ENCODE measurements at regions not wholly inside any gene's neighbourhood (a gene's known extent, or its start where the extent isn't known, plus 50 kb on each side); places are given as distances from the start of the nearest gene placed in this dataset.
"Not testable (repeated sequence)": the region's sequence is repeated elsewhere in the genome, so short reads cannot be mapped to it uniquely, and the experiment has no call there.

GRCh38 chr18:60892441-60892840, 440.8 kb upstream of the CDH20 start:
- peak; percentile 27 for DNase-seq (ENCODE audit: low read depth)

GRCh38 chr18:60892855-60893254, 440.4 kb upstream of the CDH20 start:
- DNase-seq (ENCODE audit: low read depth), result peak; percentile 75

- DNase-seq (ENCODE audit: low read depth), result peak; percentile 3
Measured at GRCh38 chr18:60893355-60894097, 439.7 kb upstream of the CDH20 start.

GRCh38 chr18:60894254-60894945, 438.8 kb upstream of the CDH20 start:
- DNase-seq (ENCODE audit: low read depth), result peak; percentile 7

- DNase-seq (ENCODE audit: low read depth), result no peak
Measured at GRCh38 chr18:60895181-60895580, 438.0 kb upstream of the CDH20 start.

- no peak for DNase-seq (ENCODE audit: low read depth)
Measured at GRCh38 chr18:60898111-60898510, 435.1 kb upstream of the CDH20 start.

- DNase-seq (ENCODE audit: low read depth), result peak; percentile 5
Measured at GRCh38 chr18:60905699-60906098, 427.5 kb upstream of the CDH20 start.

- no peak for DNase-seq (ENCODE audit: low read depth)
Measured at GRCh38 chr18:60910534-60910933, 422.7 kb upstream of the CDH20 start.

- DNase-seq (ENCODE audit: low read depth), result no peak
Measured at GRCh38 chr18:60911504-60911903, 421.7 kb upstream of the CDH20 start.

- DNase-seq (ENCODE audit: low read depth), result no peak
Measured at GRCh38 chr18:60915160-60915559, 418.1 kb upstream of the CDH20 start.

GRCh38 chr18:60918862-60919261, 414.4 kb upstream of the CDH20 start:
- DNase-seq (ENCODE audit: low read depth), result not testable (repeated sequence)

GRCh38 chr18:60925892-60926291, 407.3 kb upstream of the CDH20 start:
- DNase-seq (ENCODE audit: low read depth), result no peak

GRCh38 chr18:60929966-60930365, 403.3 kb upstream of the CDH20 start:
- no peak for DNase-seq (ENCODE audit: low read depth)

- DNase-seq (ENCODE audit: low read depth), result no peak
Measured at GRCh38 chr18:60935041-60935910, 398.0 kb upstream of the CDH20 start.

- DNase-seq (ENCODE audit: low read depth), result no peak
Measured at GRCh38 chr18:60936101-60936500, 397.1 kb upstream of the CDH20 start.

- no peak for DNase-seq (ENCODE audit: low read depth)
Measured at GRCh38 chr18:60943297-60943696, 389.9 kb upstream of the CDH20 start.

GRCh38 chr18:60950634-60951033, 382.6 kb upstream of the CDH20 start:
- DNase-seq (ENCODE audit: low read depth), result no peak

- DNase-seq (ENCODE audit: low read depth), result no peak
Measured at GRCh38 chr18:60951091-60951490, 382.1 kb upstream of the CDH20 start.

- no peak for DNase-seq (ENCODE audit: low read depth)
Measured at GRCh38 chr18:60962625-60963024, 370.6 kb upstream of the CDH20 start.

- DNase-seq (ENCODE audit: low read depth), result no peak
Measured at GRCh38 chr18:60965856-60966255, 367.4 kb upstream of the CDH20 start.

GRCh38 chr18:60966876-60967275, 366.4 kb upstream of the CDH20 start:
- DNase-seq (ENCODE audit: low read depth), result no peak

GRCh38 chr18:60975420-60975819, 357.8 kb upstream of the CDH20 start:
- no peak for DNase-seq (ENCODE audit: low read depth)

- no peak for DNase-seq (ENCODE audit: low read depth)
Measured at GRCh38 chr18:60976976-60977375, 356.3 kb upstream of the CDH20 start.

Data from amniotic epithelial cell (primary cell).